ENCODE measurements at regions not wholly inside any gene's neighbourhood (a gene's known extent, or its start where the extent isn't known, plus 50 kb on each side); places are given as distances from the start of the nearest gene placed in this dataset.

- ChIA-PET CTCF (interaction anchor here (0.9 to 1.5 kb wide), 2 partner anchors 10 to 13 kb away, joined by 4 to 5 read pairs; no protein-coding TSS in a partner anchor), POLR2A (no interaction called here)
- Mint-ChIP-seq H3K27me3 (peaks cover 19% of the 10 kb centered on the region), H3K27ac (no peak overlapping the region), H3K4me3 (no peak overlapping the region), H3K9me3 (peaks cover 3% of the 10 kb centered on the region), H3K36me3 (ENCODE audit: low read depth) (no peaks in the 10 kb centered on the region), H3K4me1 (ENCODE audit: low read depth) (no peaks in the 10 kb centered on the region)
- DNase-seq (no peak), ATAC-seq (no peak)
- no peak for TF ChIP-seq CTCF (IDR thresholded peaks at IDR 0.05)
- intact Hi-C loops (cut with micrococcal nuclease): no loop called here
Observed at GRCh38 chr15:31964586-31965307, 65.6 kb upstream of the CHRNA7 start.

- Mint-ChIP-seq H3K27me3 (peaks cover 17% of the 10 kb centered on the region), H3K36me3 (ENCODE audit: low read depth) (no peaks in the 10 kb centered on the region), H3K4me1 (ENCODE audit: low read depth) (peaks cover 1% of the 10 kb centered on the region), H3K27ac (no peak overlapping the region), H3K9me3 (no peaks in the 10 kb centered on the region), H3K4me3 (no peak overlapping the region)
- ATAC-seq: no peak
- no peak for TF ChIP-seq CTCF (IDR thresholded peaks at IDR 0.05)
- DNase-seq: no peak
- POLR2A ChIA-PET: no interaction called here
- intact Hi-C loops (cut with micrococcal nuclease): no loop called here
- CTCF ChIA-PET: no interaction called here
Observed at GRCh38 chr15:31970007-31970406, 60.3 kb upstream of the CHRNA7 start.

- H3K27ac Mint-ChIP-seq: no peak overlapping the region
- ChIA-PET CTCF (no interaction called here), POLR2A (no interaction called here)
- no peaks in the 10 kb centered on the region for H3K36me3 Mint-ChIP-seq (ENCODE audit: low read depth)
- intact Hi-C loops (cut with micrococcal nuclease): no loop called here
- DNase-seq (no peak), ATAC-seq (no peak)
- no peak overlapping the region for H3K4me3 Mint-ChIP-seq
- no peaks in the 10 kb centered on the region for H3K9me3 Mint-ChIP-seq
- peaks cover 6% of the 10 kb centered on the region for H3K4me1 Mint-ChIP-seq (ENCODE audit: low read depth)
- TF ChIP-seq CTCF (IDR thresholded peaks at IDR 0.05): no peak
- peaks cover 20% of the 10 kb centered on the region for H3K27me3 Mint-ChIP-seq
Observed at GRCh38 chr15:31973197-31973596, 57.1 kb upstream of the CHRNA7 start.

- peaks cover 22% of the 10 kb centered on the region for H3K27me3 Mint-ChIP-seq
- no peak overlapping the region for H3K27ac Mint-ChIP-seq
- ATAC-seq (no peak), DNase-seq (no peak)
- peaks cover 6% of the 10 kb centered on the region for H3K4me1 Mint-ChIP-seq (ENCODE audit: low read depth)
- H3K9me3 Mint-ChIP-seq: no peaks in the 10 kb centered on the region
- ChIA-PET CTCF (interaction anchor here (0.8 to 1.9 kb wide), 7 partner anchors 8 to 35 kb away, joined by 3 to 7 read pairs (median 3); no protein-coding TSS in a partner anchor), POLR2A (no interaction called here)
- intact Hi-C loops (cut with micrococcal nuclease): no loop called here
- no peak for TF ChIP-seq CTCF (IDR thresholded peaks at IDR 0.05)
- no peaks in the 10 kb centered on the region for H3K36me3 Mint-ChIP-seq (ENCODE audit: low read depth)
- no peak overlapping the region for H3K4me3 Mint-ChIP-seq
Observed at GRCh38 chr15:31974154-31974794, 56.0 kb upstream of the CHRNA7 start.

Measured in activated CD8-positive, alpha-beta T cell treated with anti-CD3 and anti-CD28 coated beads for 36 hours (primary cell).